Suprapubic skin (tissue), 4 donors: ENCODE measurements at regions not wholly inside any gene's neighbourhood (a gene's known extent, or its start where the extent isn't known, plus 50 kb on each side); places are given as distances from the start of the nearest gene placed in this dataset.

ENCODE experiments used
- EP300 ChIP-seq: sonication (generic); formaldehyde crosslinking; IDR thresholded peaks from one replicate; pipeline ENCODE4 v1.6.1; 2017; ENCODE audit warnings: antibody characterized with exemption
- POLR2A ChIP-seq, 2 donors: fragments of 450-650 bp; IDR thresholded peaks; one replicate each; pipeline ENCODE4 v1.6.1; 2017; ENCODE audit warnings: antibody characterized with exemption in 2 of 2, mild to moderate bottlenecking in 2 of 2, moderate library complexity in 2 of 2
- POLR2AphosphoS5 ChIP-seq, 3 donors: sonication (generic); formaldehyde crosslinking; IDR thresholded peaks; one replicate each; pipeline ENCODE4 v1.6.1; 2017; ENCODE audit warnings: antibody characterized with exemption in 3 of 3
- TF ChIP-seq, protein P1 (sequence below), 2 donors: fragments of 200-600 bp in 1 of 2; fragments of 450-650 bp in 1 of 2; sonication (generic) in 1 of 2; IDR thresholded peaks; one replicate each; pipeline ENCODE4 v1.5.1; 2016 to 2019; ENCODE audit warnings: antibody characterized with exemption in 2 of 2, mild to moderate bottlenecking in 1 of 2, moderate library complexity in 1 of 2

DNA sequence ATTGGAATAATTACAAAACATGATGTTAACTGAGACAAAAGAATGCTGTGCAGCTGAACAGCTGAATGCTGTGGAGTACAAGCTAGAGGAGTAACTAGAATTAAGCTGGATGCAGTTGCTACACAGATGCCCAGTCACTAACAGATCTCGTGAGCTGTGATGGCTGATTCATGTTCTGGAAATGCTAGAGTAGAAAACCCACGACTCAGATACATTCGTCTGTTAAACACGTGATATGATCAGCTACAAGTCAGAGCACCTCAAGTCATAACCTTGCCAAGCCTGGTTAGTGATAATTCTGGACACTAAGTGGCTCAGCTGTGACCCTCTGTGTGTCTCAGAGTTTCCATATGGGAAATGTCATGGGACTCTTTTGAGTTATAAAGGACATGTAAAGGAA, 89.7 kb upstream of the ESRRG start:
- TF ChIP-seq, protein P1, sequence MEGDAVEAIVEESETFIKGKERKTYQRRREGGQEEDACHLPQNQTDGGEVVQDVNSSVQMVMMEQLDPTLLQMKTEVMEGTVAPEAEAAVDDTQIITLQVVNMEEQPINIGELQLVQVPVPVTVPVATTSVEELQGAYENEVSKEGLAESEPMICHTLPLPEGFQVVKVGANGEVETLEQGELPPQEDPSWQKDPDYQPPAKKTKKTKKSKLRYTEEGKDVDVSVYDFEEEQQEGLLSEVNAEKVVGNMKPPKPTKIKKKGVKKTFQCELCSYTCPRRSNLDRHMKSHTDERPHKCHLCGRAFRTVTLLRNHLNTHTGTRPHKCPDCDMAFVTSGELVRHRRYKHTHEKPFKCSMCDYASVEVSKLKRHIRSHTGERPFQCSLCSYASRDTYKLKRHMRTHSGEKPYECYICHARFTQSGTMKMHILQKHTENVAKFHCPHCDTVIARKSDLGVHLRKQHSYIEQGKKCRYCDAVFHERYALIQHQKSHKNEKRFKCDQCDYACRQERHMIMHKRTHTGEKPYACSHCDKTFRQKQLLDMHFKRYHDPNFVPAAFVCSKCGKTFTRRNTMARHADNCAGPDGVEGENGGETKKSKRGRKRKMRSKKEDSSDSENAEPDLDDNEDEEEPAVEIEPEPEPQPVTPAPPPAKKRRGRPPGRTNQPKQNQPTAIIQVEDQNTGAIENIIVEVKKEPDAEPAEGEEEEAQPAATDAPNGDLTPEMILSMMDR (IDR thresholded peaks at IDR 0.05), result no peak
- TF ChIP-seq POLR2AphosphoS5 (IDR thresholded peaks at IDR 0.05), result no peak
- no peak for TF ChIP-seq POLR2A (IDR thresholded peaks at IDR 0.05)
- TF ChIP-seq EP300, result no peak
